ENCODE measurements at regions not wholly inside any gene's neighbourhood (a gene's known extent, or its start where the extent isn't known, plus 50 kb on each side); places are given as distances from the start of the nearest gene placed in this dataset.
"Not testable (repeated sequence)": the region's sequence is repeated elsewhere in the genome, so short reads cannot be mapped to it uniquely, and the experiment has no call there.

DNA sequence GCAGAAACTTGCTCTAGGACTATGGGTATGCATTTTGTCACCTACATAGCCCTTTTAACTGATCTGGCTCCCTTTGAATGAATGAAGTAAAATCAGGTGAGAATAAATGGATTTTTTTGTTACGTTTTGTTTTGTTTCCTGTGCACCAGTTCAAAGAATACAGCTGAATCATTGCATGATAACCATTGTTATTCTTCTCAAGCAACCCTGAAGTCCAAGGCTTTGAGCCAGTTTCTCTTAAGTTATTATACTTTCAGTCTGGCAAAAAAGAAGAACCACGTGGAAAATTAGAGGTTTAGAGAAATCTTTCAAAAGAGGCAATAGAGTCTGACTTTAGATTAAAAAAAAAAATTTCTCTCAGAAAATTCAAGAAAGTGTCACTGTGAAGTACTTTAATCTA, 398.6 kb upstream of the TECRL start:
- H3K4me3 ChIP-seq, result no peak overlapping the region
- no peaks in the 10 kb centered on the region for H3K4me1 ChIP-seq
- no peaks in the 10 kb centered on the region for H3K9me3 ChIP-seq
- H3K27ac ChIP-seq, result no peak overlapping the region
- WGBS, result 64% methylated on average over 2 of the region's 2 CpGs
- no peak for DNase-seq (ENCODE audit: low spot score in 2 of 2)
- TF ChIP-seq POLR2AphosphoS5 (IDR thresholded peaks at IDR 0.05) (no peak), EP300 (IDR thresholded peaks at IDR 0.05) (no peak), POLR2A (IDR thresholded peaks at IDR 0.05) (no peak)
- TF ChIP-seq, protein P1, sequence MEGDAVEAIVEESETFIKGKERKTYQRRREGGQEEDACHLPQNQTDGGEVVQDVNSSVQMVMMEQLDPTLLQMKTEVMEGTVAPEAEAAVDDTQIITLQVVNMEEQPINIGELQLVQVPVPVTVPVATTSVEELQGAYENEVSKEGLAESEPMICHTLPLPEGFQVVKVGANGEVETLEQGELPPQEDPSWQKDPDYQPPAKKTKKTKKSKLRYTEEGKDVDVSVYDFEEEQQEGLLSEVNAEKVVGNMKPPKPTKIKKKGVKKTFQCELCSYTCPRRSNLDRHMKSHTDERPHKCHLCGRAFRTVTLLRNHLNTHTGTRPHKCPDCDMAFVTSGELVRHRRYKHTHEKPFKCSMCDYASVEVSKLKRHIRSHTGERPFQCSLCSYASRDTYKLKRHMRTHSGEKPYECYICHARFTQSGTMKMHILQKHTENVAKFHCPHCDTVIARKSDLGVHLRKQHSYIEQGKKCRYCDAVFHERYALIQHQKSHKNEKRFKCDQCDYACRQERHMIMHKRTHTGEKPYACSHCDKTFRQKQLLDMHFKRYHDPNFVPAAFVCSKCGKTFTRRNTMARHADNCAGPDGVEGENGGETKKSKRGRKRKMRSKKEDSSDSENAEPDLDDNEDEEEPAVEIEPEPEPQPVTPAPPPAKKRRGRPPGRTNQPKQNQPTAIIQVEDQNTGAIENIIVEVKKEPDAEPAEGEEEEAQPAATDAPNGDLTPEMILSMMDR (IDR thresholded peaks at IDR 0.05), result no peak
- no peaks in the 10 kb centered on the region for H3K27me3 ChIP-seq
- no peaks in the 10 kb centered on the region for H3K36me3 ChIP-seq

DNA sequence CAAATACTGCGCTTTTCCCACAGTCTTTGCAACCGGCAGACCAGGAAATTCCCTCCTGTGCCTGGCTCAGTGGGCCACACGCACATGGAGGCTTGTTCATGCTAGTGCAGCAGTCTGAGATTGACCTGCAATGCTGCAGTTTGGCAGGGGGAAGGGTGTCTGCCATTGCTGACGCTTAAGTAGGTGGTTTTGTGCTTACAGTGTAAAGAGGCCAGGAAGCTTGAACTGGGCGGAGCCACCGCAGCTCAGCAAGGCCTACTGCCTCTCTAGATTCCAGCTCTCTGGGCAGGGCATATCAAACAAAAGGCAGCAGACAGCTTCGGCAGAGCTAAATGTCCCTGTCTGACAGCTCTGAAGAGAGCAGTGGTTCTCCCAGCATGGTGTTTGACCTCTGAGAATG, 390.5 kb upstream of the TECRL start:
- Histone ChIP-seq H3K4me3 (no peak overlapping the region), H3K9me3 (no peaks in the 10 kb centered on the region), H3K27ac (no peak overlapping the region), H3K27me3 (no peaks in the 10 kb centered on the region), H3K36me3 (no peaks in the 10 kb centered on the region), H3K4me1 (no peaks in the 10 kb centered on the region)
- TF ChIP-seq, protein P1 (IDR thresholded peaks at IDR 0.05), result no peak
- no peak for TF ChIP-seq EP300 (IDR thresholded peaks at IDR 0.05)
- TF ChIP-seq POLR2A (IDR thresholded peaks at IDR 0.05), result no peak
- no peak for TF ChIP-seq POLR2AphosphoS5 (IDR thresholded peaks at IDR 0.05)
- WGBS, result 100% methylated on average over 3 of the region's 7 CpGs
- DNase-seq (ENCODE audit: low spot score in 2 of 2), result no peak

DNA sequence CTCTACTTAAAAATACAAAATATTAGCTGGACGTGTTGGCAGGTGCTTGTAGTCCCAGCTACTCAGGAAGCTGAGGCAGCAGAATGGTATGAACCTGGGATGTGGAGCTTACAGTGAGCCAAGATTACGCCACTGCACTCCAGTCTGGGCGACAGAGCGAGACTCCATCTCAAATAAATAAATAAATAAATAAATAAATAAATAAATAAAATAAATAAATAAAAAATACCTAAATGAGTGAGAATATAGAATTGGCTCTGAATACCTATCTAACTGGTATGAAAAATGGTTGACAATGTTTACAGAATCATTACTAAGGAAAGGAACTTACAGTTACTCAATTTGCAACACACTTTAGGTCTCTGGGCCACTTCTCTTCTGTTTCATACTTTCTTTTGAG, 389.6 kb upstream of the TECRL start:
- H3K27ac ChIP-seq; DNase-seq (ENCODE audit: low spot score in 2 of 2); H3K4me1 ChIP-seq; H3K9me3 ChIP-seq; H3K27me3 ChIP-seq; H3K4me3 ChIP-seq; H3K36me3 ChIP-seq: not testable (repeated sequence)
- WGBS, result 98% methylated on average over 4 of the region's 4 CpGs

DNA sequence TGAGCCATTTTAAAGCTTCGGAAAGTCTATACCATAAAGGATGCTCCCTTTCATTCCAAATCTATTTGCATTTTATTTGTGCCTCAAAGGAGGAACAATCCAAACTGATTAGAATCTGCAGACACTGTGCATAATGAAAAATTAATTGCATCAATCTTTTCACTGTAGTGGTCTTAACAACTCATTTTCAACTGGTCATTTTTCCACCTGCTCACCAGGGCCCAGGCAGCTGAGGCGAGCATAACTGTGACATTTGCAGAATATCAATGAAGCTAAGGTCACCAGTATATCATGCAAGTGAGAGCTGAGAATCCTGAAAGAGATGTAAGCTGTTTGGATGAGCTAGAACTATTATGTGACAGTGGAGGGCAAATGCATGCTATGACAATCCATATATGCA, 387.3 kb upstream of the TECRL start:
- Histone ChIP-seq H3K27ac (no peak overlapping the region), H3K36me3 (no peaks in the 10 kb centered on the region), H3K9me3 (no peaks in the 10 kb centered on the region), H3K4me1 (no peaks in the 10 kb centered on the region), H3K27me3 (no peaks in the 10 kb centered on the region), H3K4me3 (no peak overlapping the region)
- DNase-seq (ENCODE audit: low spot score in 2 of 2), result no peak
- 82% methylated on average over 2 of the region's 2 CpGs for WGBS
- TF ChIP-seq POLR2AphosphoS5 (IDR thresholded peaks at IDR 0.05), result no peak
- no peak for TF ChIP-seq EP300 (IDR thresholded peaks at IDR 0.05)
- TF ChIP-seq, protein P1 (IDR thresholded peaks at IDR 0.05), result no peak
- TF ChIP-seq POLR2A (IDR thresholded peaks at IDR 0.05), result no peak

DNA sequence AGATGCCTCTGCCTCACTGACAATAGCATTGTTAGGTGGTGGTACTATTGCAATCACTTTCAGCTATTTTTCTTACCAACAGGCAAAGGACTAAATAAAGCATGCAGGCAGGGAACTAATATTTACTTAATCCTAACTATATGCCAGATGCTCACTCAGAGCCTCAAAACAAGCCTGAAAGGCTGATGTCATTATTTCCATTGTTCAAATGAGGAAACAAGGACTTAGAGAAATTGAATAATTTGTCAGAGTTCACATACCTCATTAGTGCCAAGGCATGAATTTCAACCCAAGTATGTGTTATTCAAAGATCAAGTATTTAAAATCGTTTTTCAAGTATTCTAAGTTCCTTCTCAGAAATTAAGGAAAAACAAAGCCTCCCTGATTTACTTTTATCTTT, 374.9 kb upstream of the TECRL start:
- WGBS, result 4% methylated on average over 1 of the region's 1 CpG

More for the DNA sequence above, 374.9 kb upstream of the TECRL start:
- no peak for TF ChIP-seq POLR2AphosphoS5 (IDR thresholded peaks at IDR 0.05)
- no peak for TF ChIP-seq POLR2A (IDR thresholded peaks at IDR 0.05)
- TF ChIP-seq, protein P1 (IDR thresholded peaks at IDR 0.05), result no peak
- TF ChIP-seq EP300 (IDR thresholded peaks at IDR 0.05), result no peak
- Histone ChIP-seq H3K4me3 (no peak overlapping the region), H3K27me3 (no peaks in the 10 kb centered on the region), H3K36me3 (no peaks in the 10 kb centered on the region), H3K4me1 (no peaks in the 10 kb centered on the region), H3K9me3 (no peaks in the 10 kb centered on the region), H3K27ac (no peak overlapping the region)
- no peak for DNase-seq (ENCODE audit: low spot score in 2 of 2)
